H1 (cell line): ENCODE measurements at regions not wholly inside any gene's neighbourhood (a gene's known extent, or its start where the extent isn't known, plus 50 kb on each side); places are given as distances from the start of the nearest gene placed in this dataset.

Experiments used
- CTCF ChIA-PET: fragments of 300-600 bp; sonication (Branson Sonifier 250); formaldehyde crosslinking; loops from one replicate; lab custom pipeline; 2021; ENCODE audit not compliant: partially characterized antibody; lab: Charles Lee
- POLR2A ChIA-PET: fragments of 300-600 bp; sonication (Branson Sonifier 250); formaldehyde crosslinking; loops from one replicate; lab custom pipeline; 2021; ENCODE audit warnings: inconsistent platforms; ENCODE audit not compliant: partially characterized antibody; lab: Charles Lee
- DNase-seq, 2 experiments: peaks; one replicate each; pipeline versions ENCODE4 v3.0.0 to v3.0.0-alpha.2; 2010 to 2022; ENCODE audit warnings: low spot score in 2 of 2, low read depth in 1 of 2, mixed read lengths in 1 of 2
- FAIRE-seq: peaks from 2 replicates; lab custom pipeline; 2011; peaks lifted over from hg19 to GRCh38; lab: Jason Lieb, UNC
- H2AFZ ChIP-seq: 2 replicates; pipeline ENCODE4 v1.8.1; 2012; ENCODE audit warnings: low read length, inconsistent platforms
- H2AK5ac ChIP-seq: 2 replicates; pipeline ENCODE4 v1.6.1; 2013; ENCODE audit warnings: low read depth, low read length
- H2BK120ac ChIP-seq: replicated peaks from 2 replicates; pipeline ENCODE3; 2013; ENCODE audit warnings: low read depth, low read length, inconsistent platforms
- H2BK12ac ChIP-seq: 2 replicates; pipeline ENCODE4 v1.6.1; 2013; ENCODE audit warnings: low read depth, low read length
- H2BK15ac ChIP-seq: 2 replicates; pipeline ENCODE4 v1.6.1; 2013; ENCODE audit warnings: low read length
- H2BK20ac ChIP-seq: 2 replicates; pipeline ENCODE4 v1.6.1; 2013; ENCODE audit warnings: low read length
- H2BK5ac ChIP-seq: 2 replicates; pipeline ENCODE4 v1.6.1; 2013; ENCODE audit warnings: low read depth, low read length
- H3K14ac ChIP-seq: 2 replicates; pipeline ENCODE4 v1.6.1; 2013; ENCODE audit warnings: inconsistent platforms; ENCODE audit not compliant: insufficient read length
- H3K18ac ChIP-seq: 2 replicates; pipeline ENCODE4 v1.6.1; 2013; ENCODE audit warnings: low read length; ENCODE audit errors: extremely low read depth
- H3K23ac ChIP-seq: 2 replicates; pipeline ENCODE4 v1.6.1; 2013; ENCODE audit warnings: inconsistent platforms; ENCODE audit not compliant: insufficient read length
- H3K23me2 ChIP-seq: 2 replicates; pipeline ENCODE4 v1.6.1; 2013; ENCODE audit warnings: low read depth, low read length
- H3K27ac ChIP-seq: 2 replicates; pipeline ENCODE4 v1.6.1; 2011; ENCODE audit warnings: low read depth, low read length, inconsistent platforms
- H3K27me3 ChIP-seq, 4 experiments: replicated peaks in 1 of 4; 1 replicate in 1 of 4; 2 replicates in 3 of 4; pipeline versions ENCODE4 v1.6.1 to v1.8.1; 2011 to 2013; ENCODE audit warnings: low read length in 3 of 4, mild to moderate bottlenecking in 3 of 4, inconsistent platforms in 2 of 4, mixed read lengths in 2 of 4, moderate library complexity in 1 of 4; ENCODE audit not compliant: control insufficient read depth in 3 of 4, insufficient read depth in 3 of 4; ENCODE audit errors: extremely low read depth in 1 of 4
- H3K36me3 ChIP-seq, 4 experiments: 2 replicates each; pipeline versions ENCODE4 v1.6.1 to v1.8.1; 2011 to 2013; ENCODE audit warnings: mild to moderate bottlenecking in 4 of 4, low read length in 3 of 4, moderate library complexity in 2 of 4, control low read depth in 1 of 4, inconsistent platforms in 1 of 4; ENCODE audit not compliant: insufficient read depth in 4 of 4, control insufficient read depth in 2 of 4
- H3K4ac ChIP-seq: replicated peaks from 2 replicates; pipeline ENCODE3; 2013; ENCODE audit warnings: low read length, low read depth, mixed read lengths, inconsistent platforms; ENCODE audit not compliant: insufficient read length
- H3K4me1 ChIP-seq, 4 experiments: replicated peaks in 1 of 4; 1 replicate in 1 of 4; 2 replicates in 3 of 4; pipeline versions ENCODE4 v1.6.1 to v1.8.1; 2011 to 2013; ENCODE audit warnings: low read length in 3 of 4, inconsistent platforms in 2 of 4, mixed read lengths in 1 of 4; ENCODE audit not compliant: insufficient read depth in 4 of 4, control insufficient read depth in 3 of 4
- H3K4me2 ChIP-seq, 2 experiments: 2 replicates each; pipeline versions ENCODE4 v1.6.1 to v1.8.1; 2011 to 2013; ENCODE audit warnings: low read depth in 2 of 2, low read length in 2 of 2, control low read depth in 1 of 2, inconsistent platforms in 1 of 2, mild to moderate bottlenecking in 1 of 2; ENCODE audit not compliant: insufficient read depth in 1 of 2
- H3K4me3 ChIP-seq, 4 experiments: fragments of 200-600, 300-600 bp in 1 of 4; sonication (generic), shearing (Covaris generic), sonication (Bioruptor Twin) in 1 of 4; 2 replicates each; pipeline versions ENCODE4 v1.5.1 to v1.8.1; 2011 to 2016; ENCODE audit warnings: low read length in 4 of 4, low read depth in 3 of 4, control low read depth in 2 of 4, inconsistent platforms in 2 of 4, mild to moderate bottlenecking in 2 of 4, mixed read lengths in 1 of 4, moderate library complexity in 1 of 4; ENCODE audit not compliant: insufficient read depth in 2 of 4; ENCODE audit errors: extremely low read depth in 1 of 4
- H3K56ac ChIP-seq: replicated peaks from 2 replicates; pipeline ENCODE3; 2013; ENCODE audit warnings: low read depth, mild to moderate bottlenecking, mixed read lengths, low read length, inconsistent platforms; ENCODE audit not compliant: insufficient read length
- H3K79me1 ChIP-seq: 2 replicates; pipeline ENCODE4 v1.6.1; 2013; ENCODE audit warnings: low read depth, low read length, control low read depth
- H3K79me2 ChIP-seq, 2 experiments: 2 replicates each; pipeline versions ENCODE4 v1.6.1 to v1.8.1; 2012 to 2013; ENCODE audit warnings: low read length in 2 of 2, mild to moderate bottlenecking in 2 of 2, inconsistent platforms in 1 of 2; ENCODE audit not compliant: insufficient read depth in 2 of 2, control insufficient read depth in 1 of 2
- H3K9ac ChIP-seq, 4 experiments: replicated peaks in 1 of 4; 1 replicate in 1 of 4; 2 replicates in 3 of 4; pipeline versions ENCODE4 v1.6.1 to v1.8.1; 2011 to 2013; ENCODE audit warnings: low read depth in 3 of 4, low read length in 3 of 4, control low read depth in 2 of 4, mild to moderate bottlenecking in 2 of 4, moderate library complexity in 2 of 4, inconsistent platforms in 1 of 4; ENCODE audit errors: extremely low read depth in 1 of 4
- H3K9me3 ChIP-seq, 2 experiments: 2 replicates each; pipeline versions ENCODE4 v1.6.1 to v1.8.1; 2012 to 2013; ENCODE audit warnings: mild to moderate bottlenecking in 2 of 2, moderate library complexity in 2 of 2, control low read depth in 1 of 2, inconsistent platforms in 1 of 2, low read depth in 1 of 2, low read length in 1 of 2, mixed read lengths in 1 of 2; ENCODE audit not compliant: insufficient read depth in 2 of 2
- H4K20me1 ChIP-seq, 2 experiments: replicated peaks in 1 of 2; 2 replicates each; pipeline versions ENCODE3 to v1.8.1; 2011 to 2013; ENCODE audit warnings: inconsistent platforms in 2 of 2, low read length in 2 of 2, mild to moderate bottlenecking in 1 of 2; ENCODE audit not compliant: insufficient read depth in 2 of 2, control insufficient read depth in 1 of 2
- H4K5ac ChIP-seq: 2 replicates; pipeline ENCODE4 v1.6.1; 2013; ENCODE audit warnings: low read length, low read depth, mixed read lengths, inconsistent platforms; ENCODE audit not compliant: insufficient read length
- H4K8ac ChIP-seq: 2 replicates; pipeline ENCODE4 v1.8.0; 2013; ENCODE audit warnings: mild to moderate bottlenecking, moderate library complexity, low read length, inconsistent platforms; ENCODE audit not compliant: insufficient read depth; ENCODE audit errors: extremely low read depth
- H4K91ac ChIP-seq: replicated peaks from 2 replicates; pipeline ENCODE3; 2013; ENCODE audit warnings: low read length, mixed read lengths, inconsistent platforms; ENCODE audit not compliant: insufficient read length
- ATF2 ChIP-seq: IDR thresholded peaks from 2 replicates; pipeline ENCODE4 v1.6.1; 2012; ENCODE audit warnings: low read length, inconsistent platforms
- BACH1 ChIP-seq: IDR thresholded peaks from 2 replicates; pipeline ENCODE4 v1.6.1; 2012; ENCODE audit warnings: low read length, improper control_type of control experiment
- CEBPB ChIP-seq: IDR thresholded peaks from 2 replicates; pipeline ENCODE4 v1.6.1; 2012; ENCODE audit warnings: low read depth, low read length
- CHD1 ChIP-seq: IDR thresholded peaks from 2 replicates; pipeline ENCODE4 v1.6.1; 2012; ENCODE audit warnings: low read depth, low read length, improper control_type of control experiment
- CTBP2 ChIP-seq: IDR thresholded peaks from 2 replicates; pipeline ENCODE4 v1.7.0; 2011; ENCODE audit warnings: borderline replicate concordance, mild to moderate bottlenecking, moderate library complexity, mixed read lengths, low read length; ENCODE audit not compliant: insufficient read depth, insufficient read length
- EGR1 ChIP-seq: IDR thresholded peaks from 2 replicates; pipeline ENCODE4 v1.6.1; 2011; ENCODE audit warnings: low read depth, low read length, borderline replicate concordance
- FOSL1 ChIP-seq: IDR thresholded peaks from 2 replicates; pipeline ENCODE4 v1.6.1; 2011; ENCODE audit warnings: mild to moderate bottlenecking, low read depth, low read length, moderate library complexity; ENCODE audit not compliant: insufficient read depth
- GTF2F1 ChIP-seq: IDR thresholded peaks from 2 replicates; pipeline ENCODE4 v1.6.1; 2012; ENCODE audit warnings: low read depth, low read length, improper control_type of control experiment, borderline replicate concordance
- MAFK ChIP-seq: IDR thresholded peaks from 2 replicates; pipeline ENCODE4 v1.6.1; 2012; ENCODE audit warnings: low read depth, mild to moderate bottlenecking, improper control_type of control experiment, low read length
- POLR2AphosphoS5 ChIP-seq: IDR thresholded peaks from 2 replicates; pipeline ENCODE4 v1.6.1; 2011; ENCODE audit warnings: low read depth, low read length
- TEAD4 ChIP-seq: IDR thresholded peaks from 2 replicates; pipeline ENCODE4 v1.6.1; 2012; ENCODE audit warnings: low read depth, low read length, inconsistent platforms, mixed read lengths
- WGBS, 2 experiments: shearing (Covaris generic) in 1 of 2; methylation state at CpG; one replicate each; pipeline versions ENCODE4 v1.1.6 to v1.1.7; 2013 to 2015; ENCODE audit warnings: low lambda C conversion rate in 2 of 2, mixed read lengths in 2 of 2, inconsistent platforms in 1 of 2, low coverage in 1 of 2, missing lambda C conversion rate in 1 of 2; ENCODE audit not compliant: insufficient replicate concordance in 2 of 2, insufficient coverage in 1 of 2, insufficient read length in 1 of 2; ENCODE audit errors: extremely low coverage in 1 of 2, missing lambda C conversion rate in 1 of 2; 5-methylcytosine and 5-hydroxymethylcytosine counted together

GRCh38 chr21:27756191-27756590, 789.3 kb upstream of the ADAMTS5 start:
- Histone ChIP-seq H2AK5ac (no peak overlapping the region), H3K4ac (no peak overlapping the region), H2BK15ac (no peak overlapping the region), H2AFZ (no peak overlapping the region), H3K14ac (no peak overlapping the region), H3K79me2 (no peaks in the 10 kb centered on the region), H3K36me3 (no peaks in the 10 kb centered on the region), H4K91ac (no peak overlapping the region), H4K5ac (no peak overlapping the region), H3K9me3 (peaks cover 0 to 6% of the 10 kb centered on the region in 2 experiments; a peak in 1 of 4 replicates), H3K27me3 (peaks cover 0 to 1% (median 0%) of the 10 kb centered on the region in 4 experiments; a peak in 1 of 7 replicates), H3K23ac (no peak overlapping the region), H4K20me1 (no peaks in the 10 kb centered on the region), H2BK120ac (no peak overlapping the region), H3K18ac (no peak overlapping the region), H3K9ac (no peak overlapping the region), H3K4me3 (no peak overlapping the region), H2BK5ac (no peak overlapping the region), H3K79me1 (no peaks in the 10 kb centered on the region), H3K27ac (no peak overlapping the region)
- FAIRE-seq (no peak), DNase-seq (no peak)
- ChIA-PET CTCF (interaction anchor here (0.9 to 1.3 kb wide), 3 partner anchors 32 to 441 kb away, joined by 3 read pairs; no protein-coding TSS in a partner anchor), POLR2A (no interaction called here)
- WGBS, 2 experiments = 90% methylated on average over 2 of the region's 2 CpGs; no CpG with 5 or more reads in 1 of the 2 experiments
- TF ChIP-seq ATF2 (no peak), GTF2F1 (no peak), POLR2AphosphoS5 (no peak), CEBPB (no peak), MAFK (no peak), BACH1 (no peak), TEAD4 (no peak), CTBP2 (no peak), EGR1 (no peak), FOSL1 (no peak), CHD1 (no peak)
- TF ChIP-seq, all 59 proteins: peak for 0
- no peak overlapping the region for H3K56ac ChIP-seq
- H3K23me2 ChIP-seq = no peaks in the 10 kb centered on the region
- H3K4me2 ChIP-seq = no peak overlapping the region
- no peak overlapping the region for H2BK20ac ChIP-seq
- no peaks in the 10 kb centered on the region for H3K4me1 ChIP-seq
- H4K8ac ChIP-seq = no peak overlapping the region
- no peak overlapping the region for H2BK12ac ChIP-seq
